GM18508 (cell line): ENCODE measurements at regions not wholly inside any gene's neighbourhood (a gene's known extent, or its start where the extent isn't known, plus 50 kb on each side); places are given as distances from the start of the nearest gene placed in this dataset.

Experiments
- ATAC-seq: cut with Tn5 transposase; IDR thresholded peaks from one replicate; pipeline ENCODE4 v1.9.1; 2021; ENCODE audit warnings: moderate number of reproducible peaks; ENCODE audit not compliant: insufficient read depth, unreplicated experiment

DNA sequence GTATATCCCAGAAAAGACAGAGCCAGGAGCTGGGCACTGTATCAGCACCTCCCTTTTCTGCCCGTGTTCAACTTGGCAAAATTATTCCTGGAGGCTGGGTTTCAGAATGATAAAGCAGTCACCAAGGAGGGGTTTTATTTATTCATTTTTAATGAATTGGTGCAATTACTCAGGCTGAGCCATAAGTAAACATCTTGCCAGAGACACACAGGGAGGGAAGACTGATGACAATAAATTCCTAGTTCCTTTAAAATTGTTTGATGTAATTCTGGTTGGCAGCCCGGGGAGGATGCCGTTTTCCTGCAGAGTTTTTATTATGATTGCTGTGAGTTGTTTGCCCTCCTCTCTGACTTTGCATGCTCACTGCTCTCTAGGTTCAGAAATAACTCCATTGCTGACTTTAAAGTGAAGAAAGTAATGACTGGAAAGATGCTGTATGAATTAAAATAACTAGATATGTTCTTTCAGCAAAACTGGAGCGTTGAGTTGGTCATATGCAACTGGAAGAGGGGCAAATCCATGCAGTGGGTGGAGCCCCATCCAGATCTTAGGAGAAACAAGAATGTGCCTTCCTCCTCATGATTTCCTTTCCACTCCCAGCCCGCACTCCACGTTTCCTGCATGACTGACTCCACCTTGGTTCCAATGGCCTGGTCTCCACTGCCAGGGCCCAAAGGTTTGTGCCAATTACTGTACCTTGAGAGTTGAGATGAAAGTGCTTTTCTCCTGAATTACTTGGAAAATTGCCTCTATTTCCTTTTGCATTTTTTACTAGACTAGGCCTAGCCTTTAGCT is 182.1 kb downstream of the RFC3 start:
- no peak for ATAC-seq

DNA sequence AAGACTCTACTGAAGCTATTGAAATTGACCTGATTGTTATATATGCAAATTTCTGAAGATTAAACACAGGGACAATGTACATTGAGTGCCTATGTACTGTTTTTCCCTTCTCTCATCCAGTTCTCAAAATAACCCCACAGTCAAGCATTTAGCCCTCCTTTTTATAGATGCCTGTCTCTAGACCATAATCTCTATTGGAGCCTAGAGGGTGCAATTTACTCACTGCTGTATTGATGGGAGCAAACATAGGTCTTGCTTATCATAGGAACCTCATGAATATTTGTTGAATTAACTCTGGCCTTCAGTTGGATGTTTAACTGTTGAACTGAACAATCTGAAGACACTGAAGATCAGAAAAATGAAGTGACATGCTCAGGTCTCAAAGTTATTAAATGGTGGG is 183.0 kb downstream of the RFC3 start:
- ATAC-seq, result no peak

DNA sequence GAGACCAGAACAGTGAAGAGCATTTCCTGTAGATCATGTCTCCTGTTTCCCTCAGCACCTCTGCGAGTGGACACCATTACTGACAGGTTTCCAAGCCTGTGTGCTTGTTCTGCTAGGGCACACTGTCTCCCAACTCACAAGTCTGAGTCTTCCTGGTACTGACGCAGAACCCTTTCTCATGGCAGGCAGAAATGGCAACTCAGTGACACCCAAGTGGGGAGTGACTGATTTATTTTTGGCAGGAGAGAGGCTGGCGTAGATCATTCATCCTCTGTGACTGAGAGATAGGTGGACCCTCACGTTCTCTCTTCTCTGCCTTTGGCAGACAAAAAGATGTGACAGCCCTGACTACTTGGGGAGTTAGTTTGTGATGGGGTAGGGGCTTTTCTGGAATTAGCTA is 183.4 kb downstream of the RFC3 start:
- no peak for ATAC-seq

DNA sequence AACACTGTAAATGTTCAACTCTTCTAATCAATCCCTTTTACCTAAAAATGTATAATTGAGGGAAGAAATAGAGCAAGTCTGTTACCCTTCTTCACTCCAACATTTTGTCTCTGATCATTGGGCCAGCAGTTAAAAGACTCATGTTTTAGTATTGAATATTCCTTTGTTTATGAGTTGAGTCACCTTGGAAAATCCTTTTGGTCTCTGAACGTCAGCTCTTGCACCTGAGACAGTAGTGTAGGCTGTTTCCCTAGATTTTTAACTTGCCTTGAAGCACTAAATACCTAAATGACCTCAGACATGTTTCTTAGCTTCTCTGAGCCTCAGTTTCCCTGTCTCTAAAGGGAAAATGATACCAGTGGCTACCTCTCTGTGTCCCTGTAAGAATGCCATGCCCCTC is 184.2 kb downstream of the RFC3 start:
- ATAC-seq, result no peak

DNA sequence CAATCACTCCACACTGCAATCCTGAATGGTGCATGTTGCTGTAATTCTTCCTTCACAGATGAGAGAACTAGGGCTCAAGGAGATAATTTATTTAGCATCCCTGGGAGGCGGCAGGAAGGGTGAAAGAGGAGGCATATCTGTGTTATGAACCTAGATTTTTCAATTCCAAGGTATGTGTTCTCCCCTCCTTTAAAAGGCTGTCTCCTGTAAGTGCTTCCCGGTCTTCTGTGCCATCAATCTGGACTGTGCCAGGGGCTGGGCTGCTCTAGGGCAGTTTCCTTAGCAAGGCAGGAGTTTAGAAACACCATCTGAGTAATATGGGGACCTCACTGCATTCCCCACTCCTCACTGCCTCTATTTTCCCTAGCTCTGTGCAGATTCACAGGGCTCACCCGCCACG is 185.0 kb downstream of the RFC3 start:
- no peak for ATAC-seq

DNA sequence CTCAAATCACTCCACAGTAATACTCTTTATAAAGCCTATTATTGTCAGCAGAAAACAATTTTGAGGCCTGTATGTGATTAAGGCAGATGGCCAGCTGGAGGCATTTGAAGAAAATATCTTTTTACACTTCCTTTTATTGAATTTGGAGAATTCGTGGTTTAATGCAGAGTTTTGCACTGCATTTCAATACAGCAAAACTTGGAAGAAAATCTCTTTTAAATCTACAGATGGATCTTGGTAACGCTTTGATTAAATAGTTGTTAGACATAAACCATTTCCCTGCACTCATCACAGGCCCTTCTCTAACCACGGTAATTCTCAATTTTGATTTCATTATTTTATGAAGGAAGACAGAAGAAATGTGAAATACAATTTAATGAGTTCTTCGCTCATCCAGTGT is 185.7 kb downstream of the RFC3 start:
- no peak for ATAC-seq

DNA sequence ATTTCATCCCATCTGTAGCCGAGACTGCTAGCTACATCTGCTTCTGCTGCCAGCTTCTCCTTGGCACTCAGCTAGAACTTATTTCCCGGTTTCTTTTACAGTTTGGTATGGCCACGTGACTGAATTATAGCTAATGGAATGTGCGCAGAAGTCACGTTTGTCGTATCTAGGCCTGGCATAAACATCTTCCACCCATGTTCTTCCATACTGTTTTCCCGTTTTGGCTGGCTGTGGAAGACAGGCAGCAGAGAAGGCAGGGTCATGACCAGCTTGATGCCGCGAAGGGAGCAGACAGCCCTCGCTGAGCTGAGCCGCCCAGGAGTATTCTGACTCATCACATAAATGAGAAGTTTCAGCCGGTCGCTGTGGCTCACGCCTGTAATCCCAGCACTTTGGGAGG is 186.7 kb downstream of the RFC3 start:
- no peak for ATAC-seq

DNA sequence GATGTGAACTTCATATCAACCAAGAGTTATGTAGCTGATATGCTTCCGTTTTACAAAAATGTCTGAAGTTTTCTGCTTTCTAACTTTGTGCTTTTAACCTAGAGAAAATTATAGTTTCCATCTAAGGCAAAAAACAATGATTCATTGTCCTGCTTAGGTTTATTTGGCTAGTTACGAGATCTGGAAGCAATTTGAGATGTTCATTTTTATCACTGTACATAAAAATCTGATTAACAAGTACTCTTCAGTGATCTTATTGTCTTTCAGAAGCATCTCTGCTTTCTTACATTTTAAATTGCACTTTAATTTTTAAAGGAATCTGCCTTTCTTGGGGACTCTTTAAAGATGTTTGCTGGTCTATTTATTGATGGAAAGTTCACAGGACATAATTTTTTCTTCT is 188.1 kb downstream of the RFC3 start:
- no peak for ATAC-seq

DNA sequence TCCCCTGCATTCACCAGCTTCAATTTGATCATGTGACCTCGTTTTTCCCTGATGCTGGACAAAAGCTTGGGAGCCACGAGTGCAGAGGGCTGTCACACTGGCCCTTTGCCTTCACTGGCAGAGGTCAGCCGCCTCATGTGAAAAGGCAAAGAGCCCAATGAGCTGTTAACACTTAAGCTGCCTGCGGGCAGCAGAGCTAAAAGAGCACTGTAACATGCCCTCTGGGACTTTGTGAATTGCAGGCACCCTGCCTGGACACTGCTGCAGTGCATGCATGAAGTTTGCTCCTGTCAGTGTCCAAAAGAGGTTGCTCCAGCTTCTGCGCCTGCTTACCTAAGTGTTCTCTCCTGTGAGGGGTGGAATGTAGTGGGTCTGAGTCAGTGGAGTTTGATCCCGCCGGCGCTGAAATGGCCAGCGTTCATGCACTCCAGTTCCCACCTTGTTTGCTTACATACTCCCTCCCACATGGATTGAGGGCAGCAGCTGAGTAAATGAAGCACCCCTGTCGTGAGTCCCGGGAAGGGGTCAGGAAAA is 193.7 kb downstream of the RFC3 start:
- no peak for ATAC-seq

DNA sequence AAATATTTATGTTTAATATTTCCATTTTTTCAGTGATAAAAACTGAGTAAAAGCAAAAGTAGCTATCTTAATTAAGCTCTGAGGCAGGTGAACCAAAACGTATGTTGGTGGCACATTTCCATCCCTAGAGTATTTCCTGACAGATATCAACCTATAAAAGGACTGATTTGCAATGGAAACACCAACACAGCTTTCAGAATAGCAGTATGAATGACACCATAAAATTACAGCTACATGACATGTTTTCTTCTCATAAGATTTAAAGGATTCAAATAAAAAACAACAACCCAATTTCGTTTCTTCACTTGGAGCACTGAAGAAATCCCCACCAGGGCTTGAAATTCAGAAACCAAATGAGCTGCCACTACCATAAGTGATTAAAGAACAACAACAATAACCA is 194.4 kb downstream of the RFC3 start:
- no peak for ATAC-seq

DNA sequence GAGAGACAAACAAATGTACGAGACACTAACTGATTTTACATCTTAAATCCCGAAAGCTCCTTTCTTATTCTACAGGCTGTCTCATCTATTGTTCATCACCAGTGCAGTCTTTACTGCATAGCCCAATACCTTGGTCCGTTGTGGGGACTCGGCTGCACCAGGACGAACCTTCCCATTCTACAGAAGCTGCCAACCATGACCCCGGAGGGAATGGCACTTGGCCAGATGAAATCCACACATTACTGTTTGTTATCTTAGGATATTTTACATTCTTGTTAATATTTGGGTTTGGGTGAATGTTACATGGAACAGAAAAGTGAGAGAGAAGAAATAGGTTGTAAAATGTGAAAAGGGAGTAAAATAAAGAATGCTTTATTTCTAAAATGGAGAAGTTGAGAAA is 195.1 kb downstream of the RFC3 start:
- ATAC-seq, result no peak

DNA sequence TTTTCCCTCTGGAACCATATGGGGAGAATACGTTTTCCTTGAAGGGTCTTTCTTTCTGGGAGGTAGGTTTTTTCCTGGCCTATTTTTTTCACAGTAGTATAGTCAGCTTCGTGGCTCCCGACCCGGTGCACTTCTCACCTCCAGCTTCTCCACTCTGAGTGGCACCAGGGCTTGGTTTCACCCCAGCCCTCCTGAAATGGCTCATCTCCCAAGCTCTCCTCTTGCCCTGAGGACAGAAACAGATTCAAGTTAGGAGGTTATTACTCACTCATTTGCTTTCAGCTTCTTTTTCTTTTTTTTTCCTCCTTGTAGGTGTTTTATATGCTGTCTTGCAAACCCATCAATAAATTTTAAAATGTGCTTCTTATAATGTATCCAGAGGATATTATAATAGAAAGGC is 199.3 kb downstream of the RFC3 start:
- no peak for ATAC-seq

DNA sequence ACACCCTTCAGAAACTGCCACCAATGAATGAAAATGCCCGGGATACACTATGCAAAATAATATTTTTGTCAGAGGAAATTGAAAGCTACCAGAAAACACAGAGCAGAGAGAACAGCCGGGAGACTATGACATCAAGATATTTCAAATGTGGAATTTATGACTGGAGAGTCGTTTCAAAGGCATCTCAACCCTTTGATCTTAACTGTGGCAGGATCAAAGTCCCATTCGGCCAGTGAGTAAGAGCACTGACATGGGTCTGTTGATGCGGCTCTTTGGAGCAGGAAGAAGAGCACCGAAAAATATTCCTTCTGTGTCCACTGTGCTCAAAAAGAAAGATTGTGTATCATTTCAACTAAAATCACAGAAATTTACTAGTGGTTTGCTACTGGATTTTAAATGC is 201.9 kb downstream of the RFC3 start:
- no peak for ATAC-seq

DNA sequence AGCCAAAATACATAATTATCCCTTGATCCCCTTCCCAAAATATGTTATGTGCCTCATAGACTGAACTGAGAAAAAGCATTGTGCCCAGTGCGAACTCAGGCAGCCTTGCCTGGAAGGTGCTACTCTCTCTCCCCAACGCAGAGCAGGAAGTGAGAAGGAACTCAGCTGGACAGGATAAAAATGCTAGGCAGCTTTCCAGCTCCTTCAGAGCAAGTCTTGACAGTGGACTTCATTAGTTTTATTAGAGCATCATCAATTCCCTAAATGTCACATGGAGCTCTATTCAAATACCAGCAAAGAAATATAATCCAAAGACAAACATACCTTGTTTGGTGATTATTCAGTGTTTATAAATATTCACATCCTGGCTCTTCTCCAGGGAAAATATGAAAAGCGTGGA is 202.4 kb downstream of the RFC3 start:
- no peak for ATAC-seq

DNA sequence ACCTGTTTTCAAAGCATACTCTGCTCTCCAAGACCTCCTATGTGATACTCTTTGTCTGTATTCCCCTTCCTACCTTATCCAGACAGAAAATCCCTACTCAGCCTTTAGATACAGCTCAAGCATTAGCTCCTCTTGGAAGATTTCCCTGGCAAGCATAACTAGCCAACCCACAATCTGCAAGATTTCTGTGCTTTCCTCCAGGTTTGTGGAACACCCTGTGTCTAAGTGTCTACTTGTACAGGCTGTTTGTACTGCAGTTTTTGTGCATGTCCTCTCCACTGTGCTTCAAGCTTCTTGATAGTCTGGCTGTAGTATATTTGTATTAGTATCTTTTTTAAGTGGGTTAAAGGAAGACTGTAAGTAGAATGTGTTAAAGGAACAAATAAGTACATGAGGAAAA is 203.7 kb downstream of the RFC3 start:
- no peak for ATAC-seq

DNA sequence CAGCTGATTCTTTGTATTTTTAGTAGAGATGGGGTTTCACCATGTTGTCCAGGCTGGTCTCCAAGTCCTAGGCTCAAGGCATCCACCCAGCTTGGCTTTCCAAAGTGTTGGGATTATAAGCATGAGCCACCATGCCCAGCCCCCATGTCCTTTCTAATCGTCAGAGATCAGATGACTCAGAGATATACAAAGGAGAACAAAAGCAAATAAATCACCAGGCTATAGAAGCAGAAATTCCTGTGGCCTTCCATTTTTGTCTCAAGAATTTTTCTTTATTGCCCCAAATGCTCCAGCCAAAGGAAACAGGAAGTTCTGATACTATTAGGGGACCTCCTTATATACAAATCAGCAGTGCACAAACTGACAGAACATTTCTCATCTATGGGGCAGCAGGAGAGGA is 207.8 kb downstream of the RFC3 start:
- ATAC-seq, result no peak

DNA sequence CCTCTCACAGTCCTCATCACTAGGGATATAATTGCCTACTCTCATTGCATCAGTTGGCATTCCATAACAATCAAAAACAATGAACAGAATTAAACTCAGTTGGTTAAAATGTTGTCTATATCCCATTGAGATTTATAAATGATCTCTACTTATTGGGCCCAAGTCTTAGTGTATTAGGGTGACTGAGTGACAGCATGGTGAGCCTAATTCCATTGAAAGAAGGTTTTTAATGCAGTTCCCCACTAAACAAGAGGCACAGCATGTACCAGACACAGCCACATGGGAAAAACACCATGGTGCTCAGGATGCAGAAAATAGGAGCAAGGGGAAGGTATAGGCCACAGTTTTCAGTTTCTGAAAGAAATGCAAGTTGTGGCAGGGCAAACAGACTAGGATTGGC is 208.4 kb downstream of the RFC3 start:
- ATAC-seq, result no peak

DNA sequence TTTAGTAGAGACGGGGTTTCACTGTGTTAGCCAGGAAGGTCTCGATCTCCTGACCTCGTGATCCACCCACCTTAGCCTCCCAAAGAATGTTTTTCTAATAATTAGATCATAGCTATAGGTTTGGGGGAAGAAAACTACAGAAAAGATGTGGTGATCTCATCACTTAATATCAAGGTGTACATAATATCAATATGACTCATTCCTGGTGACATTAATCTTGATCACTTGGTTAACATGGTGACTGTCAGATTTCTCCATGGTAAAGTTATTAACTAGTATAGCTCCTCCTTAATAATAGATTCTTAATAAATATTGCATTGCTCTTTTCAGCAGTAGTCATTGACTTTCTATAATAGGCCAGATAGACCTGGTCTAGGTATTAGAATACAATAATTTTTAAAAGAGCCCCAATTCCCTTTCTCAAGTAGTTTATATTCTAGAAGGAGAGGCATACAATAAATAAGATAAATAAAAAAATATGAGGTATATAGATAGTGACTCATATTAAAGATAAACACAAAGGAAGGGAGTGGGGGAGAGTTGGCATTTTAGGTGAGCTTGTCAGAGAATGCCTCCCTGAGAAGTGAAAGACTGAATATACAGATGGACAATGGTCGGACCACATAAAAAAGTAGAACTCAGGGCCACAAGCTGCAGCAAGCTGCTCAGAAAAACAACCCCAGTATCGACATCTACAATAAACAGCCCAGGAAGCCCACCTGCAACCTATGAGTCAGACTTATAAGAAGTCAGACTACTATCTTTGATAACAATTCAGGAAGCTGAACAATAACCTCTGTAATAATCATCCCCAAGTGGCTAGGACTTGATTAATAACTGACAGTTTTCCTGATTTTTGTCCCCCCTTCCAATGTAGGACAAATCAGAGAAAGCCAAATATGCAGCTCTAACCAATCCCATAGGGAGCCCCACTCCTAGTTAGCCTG is 210.8 kb downstream of the RFC3 start:
- ATAC-seq, result no peak

DNA sequence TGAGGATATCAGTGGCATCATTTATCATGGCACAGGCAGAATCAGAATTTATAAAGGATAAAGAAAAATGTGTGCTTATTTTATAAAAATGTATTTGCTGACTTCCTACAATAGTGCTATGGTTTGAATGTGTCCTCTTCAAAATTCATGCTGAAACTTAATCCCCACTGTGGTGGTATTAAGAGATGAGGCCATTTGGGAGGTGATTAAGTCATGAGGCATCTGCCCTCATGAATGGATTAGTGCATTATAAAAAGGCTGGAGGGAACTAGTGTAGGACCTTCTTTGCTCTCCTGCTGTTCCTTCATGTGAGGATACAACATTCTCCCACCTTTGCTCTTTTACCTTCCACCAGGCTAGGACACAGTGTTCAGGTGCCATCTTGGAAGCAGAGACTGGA is 212.8 kb downstream of the RFC3 start:
- ATAC-seq, result no peak

DNA sequence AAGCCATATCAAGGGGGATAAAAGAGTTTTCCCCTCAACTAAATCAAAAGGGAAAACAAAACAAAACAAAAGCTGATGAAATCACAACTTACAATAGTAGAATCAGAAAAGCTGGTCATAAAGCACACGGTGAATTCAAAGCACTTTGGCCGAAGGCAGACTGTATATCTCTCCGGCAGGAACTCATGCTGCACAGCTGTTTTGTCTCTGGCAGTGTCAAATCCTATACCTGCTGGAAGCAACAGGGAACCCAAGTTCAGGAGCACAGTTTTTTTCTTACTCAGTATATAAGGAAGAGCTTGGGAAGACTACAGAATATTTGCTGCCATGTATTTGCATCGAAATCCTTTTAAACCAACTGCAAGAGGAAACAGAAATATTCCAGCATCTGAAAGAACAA is 213.7 kb downstream of the RFC3 start:
- ATAC-seq, result no peak

DNA sequence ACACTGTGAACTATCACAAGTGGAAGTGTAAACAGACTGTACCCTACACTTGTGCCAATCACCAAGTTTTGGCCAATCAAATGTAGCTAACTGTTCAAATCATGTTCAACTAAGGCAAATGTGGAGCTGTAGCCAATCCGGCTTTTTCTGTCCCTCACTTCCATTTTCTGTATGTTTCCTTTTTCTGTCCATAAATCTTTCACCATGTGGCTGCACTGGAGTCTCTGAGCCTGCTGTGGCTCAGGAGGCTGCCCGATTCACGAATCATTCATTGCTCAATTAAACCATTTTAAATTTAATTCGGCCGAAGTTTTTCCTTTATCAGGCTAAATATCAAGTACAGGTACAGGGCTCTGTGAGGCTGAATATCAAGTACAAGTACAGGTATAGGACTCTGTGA is 216.5 kb downstream of the RFC3 start:
- ATAC-seq, result no peak
